ENCODE measurements at regions not wholly inside any gene's neighbourhood (a gene's known extent, or its start where the extent isn't known, plus 50 kb on each side); places are given as distances from the start of the nearest gene placed in this dataset.
A peak's percentile ranks its signal among the peaks of the same experiment; 100 is the strongest.
"Not testable (repeated sequence)": the region's sequence is repeated elsewhere in the genome, so short reads cannot be mapped to it uniquely, and the experiment has no call there.

DNA sequence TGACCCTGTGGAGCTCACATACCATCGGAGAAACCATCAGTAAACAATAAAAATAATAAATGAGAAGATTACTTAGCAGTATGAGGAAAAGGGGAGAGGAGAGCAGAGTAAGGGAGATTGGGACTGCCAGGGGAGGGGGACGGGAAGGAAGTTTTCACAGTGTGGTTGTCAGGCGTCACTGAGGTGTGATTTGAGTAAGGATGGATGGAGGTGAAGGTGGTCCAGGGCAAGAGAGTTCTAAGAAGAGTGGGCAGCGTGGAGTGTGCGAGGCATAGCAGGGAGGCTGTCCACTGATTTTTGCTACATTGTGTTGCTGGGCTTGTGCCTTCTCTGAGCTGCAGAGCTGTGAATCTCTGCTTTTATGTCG is 119.1 kb downstream of the HPGD start:
- Histone ChIP-seq H3K27me3 (ENCODE audit: insufficient read depth, low read length, poor library complexity, severe bottlenecking) (no peaks in the 10 kb centered on the region), H3K9ac (ENCODE audit: low read depth, low read length, poor library complexity, severe bottlenecking) (no peak overlapping the region), H3K79me2 (ENCODE audit: insufficient read depth, low read length) (no peaks in the 10 kb centered on the region), H3K4me3 (ENCODE audit: low read length, poor library complexity, severe bottlenecking) (no peak overlapping the region), H3K4me1 (ENCODE audit: insufficient read depth, low read length, poor library complexity, severe bottlenecking) (peaks cover 24% of the 10 kb centered on the region), H3K4me2 (ENCODE audit: low read depth, low read length, poor library complexity, severe bottlenecking) (no peak overlapping the region), H3K9me3 (ENCODE audit: insufficient read depth, low read depth, low read length) (no peaks in the 10 kb centered on the region), H3K9me2 (replicated peaks; ENCODE audit: low read depth, low read length) (no peaks in the 10 kb centered on the region), H3K36me3 (ENCODE audit: insufficient read depth, low read length) (no peaks in the 10 kb centered on the region), H4K20me1 (ENCODE audit: insufficient read depth, low read length, poor library complexity, severe bottlenecking) (no peaks in the 10 kb centered on the region), H2AFZ (ENCODE audit: low read length) (peak overlapping the region; percentile 84), H3F3A (ENCODE audit: low read depth) (no peaks in the 10 kb centered on the region)
- TF ChIP-seq, protein P1, sequence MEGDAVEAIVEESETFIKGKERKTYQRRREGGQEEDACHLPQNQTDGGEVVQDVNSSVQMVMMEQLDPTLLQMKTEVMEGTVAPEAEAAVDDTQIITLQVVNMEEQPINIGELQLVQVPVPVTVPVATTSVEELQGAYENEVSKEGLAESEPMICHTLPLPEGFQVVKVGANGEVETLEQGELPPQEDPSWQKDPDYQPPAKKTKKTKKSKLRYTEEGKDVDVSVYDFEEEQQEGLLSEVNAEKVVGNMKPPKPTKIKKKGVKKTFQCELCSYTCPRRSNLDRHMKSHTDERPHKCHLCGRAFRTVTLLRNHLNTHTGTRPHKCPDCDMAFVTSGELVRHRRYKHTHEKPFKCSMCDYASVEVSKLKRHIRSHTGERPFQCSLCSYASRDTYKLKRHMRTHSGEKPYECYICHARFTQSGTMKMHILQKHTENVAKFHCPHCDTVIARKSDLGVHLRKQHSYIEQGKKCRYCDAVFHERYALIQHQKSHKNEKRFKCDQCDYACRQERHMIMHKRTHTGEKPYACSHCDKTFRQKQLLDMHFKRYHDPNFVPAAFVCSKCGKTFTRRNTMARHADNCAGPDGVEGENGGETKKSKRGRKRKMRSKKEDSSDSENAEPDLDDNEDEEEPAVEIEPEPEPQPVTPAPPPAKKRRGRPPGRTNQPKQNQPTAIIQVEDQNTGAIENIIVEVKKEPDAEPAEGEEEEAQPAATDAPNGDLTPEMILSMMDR (conservative IDR thresholded peaks at IDR 0.05; ENCODE audit: low read length) = no peak
- no peak for TF ChIP-seq EZH2phosphoT487 (IDR thresholded peaks at IDR 0.05; ENCODE audit: borderline replicate concordance)

DNA sequence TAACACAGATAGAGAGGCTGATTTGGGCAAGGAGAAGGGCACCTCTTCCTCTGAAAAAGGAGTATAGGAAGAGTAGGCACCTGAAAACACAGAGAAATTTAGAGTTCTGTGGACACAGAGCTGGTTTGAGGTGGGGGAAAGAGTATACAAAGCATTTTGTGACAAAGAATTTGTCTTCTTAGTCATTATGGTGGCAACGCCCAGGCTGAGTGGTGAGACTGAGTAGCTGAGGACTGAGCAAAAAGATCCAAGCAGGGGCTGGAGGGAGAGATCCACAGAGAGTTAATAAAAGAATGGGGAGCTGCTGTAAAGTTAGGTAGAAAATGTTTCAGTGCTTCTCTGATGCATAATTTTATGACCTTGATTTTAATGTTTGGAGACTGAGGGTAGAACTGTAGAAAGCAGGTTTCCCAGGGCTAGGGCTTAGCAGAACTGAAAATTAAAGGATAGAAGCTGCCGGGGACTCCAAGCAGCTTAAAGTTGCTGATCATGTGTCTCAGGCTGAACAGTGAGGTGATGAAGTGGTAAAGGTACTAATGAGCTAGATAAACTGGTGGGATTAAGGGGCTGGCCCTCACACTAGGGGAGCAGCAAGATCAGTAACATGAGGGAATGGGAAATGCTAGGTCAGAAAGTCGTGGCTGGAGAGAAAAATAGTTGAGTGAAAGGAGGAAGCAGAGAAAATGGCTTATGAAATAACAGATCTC is 118.9 kb downstream of the CEP44 start:
- Histone ChIP-seq H3K79me2 (ENCODE audit: insufficient read depth, low read length) (no peaks in the 10 kb centered on the region), H3K9me3 (ENCODE audit: insufficient read depth, low read depth, low read length) (no peaks in the 10 kb centered on the region), H3K36me3 (ENCODE audit: insufficient read depth, low read length) (no peaks in the 10 kb centered on the region), H3K4me1 (ENCODE audit: insufficient read depth, low read length, poor library complexity, severe bottlenecking) (peaks cover 24% of the 10 kb centered on the region), H2AFZ (ENCODE audit: low read length) (peak overlapping the region; percentile 84), H4K20me1 (ENCODE audit: insufficient read depth, low read length, poor library complexity, severe bottlenecking) (no peaks in the 10 kb centered on the region), H3K9me2 (replicated peaks; ENCODE audit: low read depth, low read length) (no peaks in the 10 kb centered on the region), H3F3A (ENCODE audit: low read depth) (no peaks in the 10 kb centered on the region), H3K9ac (ENCODE audit: low read depth, low read length, poor library complexity, severe bottlenecking) (no peak overlapping the region), H3K4me2 (ENCODE audit: low read depth, low read length, poor library complexity, severe bottlenecking) (no peak overlapping the region), H3K27me3 (ENCODE audit: insufficient read depth, low read length, poor library complexity, severe bottlenecking) (no peaks in the 10 kb centered on the region), H3K4me3 (ENCODE audit: low read length, poor library complexity, severe bottlenecking) (no peak overlapping the region)
- no peak for TF ChIP-seq EZH2phosphoT487 (IDR thresholded peaks at IDR 0.05; ENCODE audit: borderline replicate concordance)
- TF ChIP-seq, protein P1 (conservative IDR thresholded peaks at IDR 0.05; ENCODE audit: low read length) = no peak

DNA sequence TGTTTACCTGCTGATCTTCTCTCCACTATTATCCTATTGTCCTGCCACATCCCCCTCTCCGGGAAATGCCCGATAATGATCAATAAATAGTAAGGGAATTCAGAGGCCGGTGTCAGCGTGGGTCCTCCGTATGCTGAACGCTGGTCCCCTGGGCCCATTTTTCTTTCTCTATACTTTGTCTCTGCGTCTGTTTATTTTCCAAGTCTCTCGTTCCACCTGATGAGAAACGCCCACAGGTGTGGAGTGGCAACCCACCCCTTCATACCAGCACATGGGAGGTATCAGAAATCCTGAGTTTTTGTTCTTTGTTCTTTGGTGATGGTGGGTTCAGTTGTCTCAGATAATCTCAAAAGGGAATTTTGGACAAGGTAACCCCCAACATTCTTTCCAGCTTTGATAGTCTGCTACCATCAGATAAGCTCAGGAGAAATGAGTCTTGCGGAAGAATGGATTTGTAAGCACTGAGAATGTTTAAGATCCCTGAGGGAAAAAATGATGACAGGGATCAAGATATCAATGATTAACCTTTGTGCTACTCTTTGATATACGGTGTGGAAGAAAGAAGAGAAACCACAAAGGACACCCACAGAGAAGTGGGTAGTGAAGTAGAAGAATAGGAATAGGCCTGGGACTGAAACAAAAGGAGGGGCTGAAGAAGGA is 117.9 kb downstream of the CEP44 start:
- no peaks in the 10 kb centered on the region for H3K79me2 ChIP-seq (ENCODE audit: insufficient read depth, low read length)
- H3K9ac ChIP-seq (ENCODE audit: low read depth, low read length, poor library complexity, severe bottlenecking) = no peak overlapping the region
- peaks cover 24% of the 10 kb centered on the region for H3K4me1 ChIP-seq (ENCODE audit: insufficient read depth, low read length, poor library complexity, severe bottlenecking)
- H3K36me3 ChIP-seq (ENCODE audit: insufficient read depth, low read length) = no peaks in the 10 kb centered on the region
- H3K4me3 ChIP-seq (ENCODE audit: low read length, poor library complexity, severe bottlenecking) = no peak overlapping the region
- no peak overlapping the region for H2AFZ ChIP-seq (ENCODE audit: low read length)
- H3K9me3 ChIP-seq (ENCODE audit: insufficient read depth, low read depth, low read length) = no peaks in the 10 kb centered on the region
- TF ChIP-seq, protein P1 (conservative IDR thresholded peaks at IDR 0.05; ENCODE audit: low read length) = no peak
- TF ChIP-seq EZH2phosphoT487 (IDR thresholded peaks at IDR 0.05; ENCODE audit: borderline replicate concordance) = no peak
- H4K20me1 ChIP-seq (ENCODE audit: insufficient read depth, low read length, poor library complexity, severe bottlenecking) = no peaks in the 10 kb centered on the region
- H3F3A ChIP-seq (ENCODE audit: low read depth) = no peaks in the 10 kb centered on the region
- no peaks in the 10 kb centered on the region for H3K27me3 ChIP-seq (ENCODE audit: insufficient read depth, low read length, poor library complexity, severe bottlenecking)
- H3K4me2 ChIP-seq (ENCODE audit: low read depth, low read length, poor library complexity, severe bottlenecking) = no peak overlapping the region
- no peaks in the 10 kb centered on the region for H3K9me2 ChIP-seq (replicated peaks; ENCODE audit: low read depth, low read length)

DNA sequence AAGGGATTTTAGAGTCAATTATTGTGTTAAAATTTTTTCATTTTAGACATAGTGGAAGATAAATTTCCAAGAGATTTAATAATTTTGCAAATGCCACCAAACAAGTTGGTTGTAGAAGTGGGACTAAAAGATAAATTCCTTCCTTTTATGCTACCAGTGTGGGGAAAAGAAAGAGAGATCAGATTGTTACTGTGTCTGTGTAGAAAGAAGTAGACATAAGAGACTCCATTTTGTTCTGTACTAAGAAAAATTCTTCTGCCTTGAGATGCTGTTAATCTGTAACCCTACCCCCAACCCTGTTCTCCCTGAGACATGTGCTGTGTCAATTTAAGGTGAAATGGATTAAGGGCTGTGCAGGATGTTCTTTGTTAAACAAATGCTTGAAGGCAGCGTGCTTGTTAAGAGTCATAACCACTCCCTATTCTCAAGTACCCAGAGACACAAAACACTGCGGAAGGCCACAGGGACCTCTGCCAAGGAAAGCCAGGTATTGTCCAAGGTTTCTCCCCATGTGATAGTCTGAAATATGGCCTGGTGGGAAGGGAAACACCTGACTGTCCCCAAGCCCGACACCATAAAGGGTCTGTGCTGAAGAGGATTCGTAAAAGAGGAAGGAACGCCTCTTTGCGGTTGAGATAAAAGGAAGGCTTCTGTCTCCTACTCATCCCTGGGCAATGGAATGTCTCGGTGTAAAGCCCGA is 117.0 kb downstream of the CEP44 start:
- H3K36me3 ChIP-seq (ENCODE audit: insufficient read depth, low read length); H3K4me2 ChIP-seq (ENCODE audit: low read depth, low read length, poor library complexity, severe bottlenecking): not testable (repeated sequence)
- peaks cover 24% of the 10 kb centered on the region for H3K4me1 ChIP-seq (ENCODE audit: insufficient read depth, low read length, poor library complexity, severe bottlenecking)

More for the DNA sequence above, 117.0 kb downstream of the CEP44 start:
- H3K9me3 ChIP-seq (ENCODE audit: insufficient read depth, low read depth, low read length); H3F3A ChIP-seq (ENCODE audit: low read depth); H3K9ac ChIP-seq (ENCODE audit: low read depth, low read length, poor library complexity, severe bottlenecking); H3K9me2 ChIP-seq (replicated peaks; ENCODE audit: low read depth, low read length); H3K4me3 ChIP-seq (ENCODE audit: low read length, poor library complexity, severe bottlenecking); H3K27me3 ChIP-seq (ENCODE audit: insufficient read depth, low read length, poor library complexity, severe bottlenecking); H4K20me1 ChIP-seq (ENCODE audit: insufficient read depth, low read length, poor library complexity, severe bottlenecking); H2AFZ ChIP-seq (ENCODE audit: low read length); H3K79me2 ChIP-seq (ENCODE audit: insufficient read depth, low read length): not testable (repeated sequence)
